HepG2 (cell line): ENCODE measurements at regions not wholly inside any gene's neighbourhood (a gene's known extent, or its start where the extent isn't known, plus 50 kb on each side); places are given as distances from the start of the nearest gene placed in this dataset.

ENCODE experiments used
- ATAC-seq: fragments of 200-7000 bp; cut with Tn5 transposase; 3 replicates; pipeline ENCODE4 v1.9.1; 2020; ENCODE audit warnings: mild to moderate bottlenecking, moderate library complexity
- BruUV-seq: library from RNA; stranded (reverse); fragments of 400-500 nt; replicated peaks from 2 replicates; lab custom pipeline; 2021; lab: Mats Ljungman, UMichigan
- CTCF ChIA-PET: fragments of 300-600 bp; formaldehyde crosslinking; extraction: SDS; loops from one replicate; lab custom pipeline; 2021; ENCODE audit warnings: low total read pairs, inconsistent platforms, low intra/inter-chr PET ratio; lab: Yijun Ruan, JAX
- POLR2A ChIA-PET: fragments of 350-600 bp; sonication (Branson Sonifier 250); formaldehyde crosslinking; loops from one replicate; lab custom pipeline; 2020; ENCODE audit warnings: antibody characterized with exemption, inconsistent platforms; lab: Yijun Ruan, JAX
- DNase-seq: peaks from one replicate; pipeline ENCODE4 v3.0.0-alpha.2; 2015; ENCODE audit warnings: low spot score
- FAIRE-seq: peaks from 3 replicates; lab custom pipeline; 2011; peaks lifted over from hg19 to GRCh38; lab: Jason Lieb, UNC
- H2AFZ ChIP-seq: one replicate; pipeline ENCODE4 v1.6.1; 2011; ENCODE audit warnings: low read length, inconsistent platforms
- H3K27ac ChIP-seq: fragments of 300-600 bp; 3 replicates; pipeline ENCODE4 v1.8.0; 2011; ENCODE audit warnings: mixed run types, mild to moderate bottlenecking, mixed read lengths, low read length, inconsistent platforms; ENCODE audit not compliant: insufficient read depth; ENCODE audit errors: extremely low read length
- H3K27me3 ChIP-seq, 2 experiments: fragments of 200-600 bp in 1 of 2; 2 replicates in 1 of 2; 3 replicates in 1 of 2; pipeline versions ENCODE4 v1.6.0 to v1.8.0; 2011; ENCODE audit warnings: low read length in 2 of 2, mild to moderate bottlenecking in 2 of 2, moderate library complexity in 2 of 2, inconsistent platforms in 1 of 2; ENCODE audit not compliant: insufficient read depth in 2 of 2, control insufficient read depth in 1 of 2
- H3K36me3 ChIP-seq, 2 experiments: fragments of 200-600 bp in 1 of 2; replicated peaks in 1 of 2; 2 replicates in 1 of 2; 3 replicates in 1 of 2; pipeline versions ENCODE4 v1.5.1 to v1.8.0; 2011; ENCODE audit warnings: low read length in 2 of 2, inconsistent platforms in 1 of 2; ENCODE audit not compliant: insufficient read depth in 2 of 2, control insufficient read depth in 1 of 2
- H3K4me1 ChIP-seq: 2 replicates; pipeline ENCODE4 v1.5.1; 2012; ENCODE audit warnings: low read length, inconsistent platforms; ENCODE audit not compliant: insufficient read depth
- H3K4me2 ChIP-seq: 2 replicates; pipeline ENCODE4 v1.6.0; 2011; ENCODE audit warnings: low read depth, low read length, inconsistent platforms
- H3K4me3 ChIP-seq, 3 experiments: fragments of 200-600 bp in 1 of 3; sonication (generic), shearing (Covaris generic) in 1 of 3; replicated peaks in 1 of 3; 2 replicates each; pipeline ENCODE4 v1.5.1; 2011 to 2016; ENCODE audit warnings: low read length in 3 of 3, inconsistent platforms in 2 of 3, low read depth in 2 of 3, mild to moderate bottlenecking in 2 of 3, control low read depth in 1 of 3, mixed read lengths in 1 of 3; ENCODE audit not compliant: insufficient read depth in 1 of 3
- H3K79me2 ChIP-seq: one replicate; pipeline ENCODE4 v1.6.1; 2011; ENCODE audit warnings: low read length, inconsistent platforms; ENCODE audit not compliant: insufficient read depth
- H3K9ac ChIP-seq: 2 replicates; pipeline ENCODE4 v1.6.0; 2011; ENCODE audit warnings: mild to moderate bottlenecking, low read depth, low read length, inconsistent platforms; ENCODE audit not compliant: insufficient read depth
- H3K9me3 ChIP-seq: 2 replicates; pipeline ENCODE4 v1.5.1; 2012; ENCODE audit warnings: mild to moderate bottlenecking, low read length
- H4K20me1 ChIP-seq: 2 replicates; pipeline ENCODE4 v1.6.0; 2011; ENCODE audit warnings: inconsistent platforms, mild to moderate bottlenecking, low read length, moderate library complexity; ENCODE audit not compliant: insufficient read depth
- CAMTA2 ChIP-seq: sonication (generic); formaldehyde crosslinking; IDR thresholded peaks from 2 replicates; pipeline ENCODE4 v1.4.0; 2020; ENCODE audit warnings: mild to moderate bottlenecking, missing genetic modification reagents, borderline replicate concordance
- U2AF1 ChIP-seq: fragments of 200-400 bp; formaldehyde crosslinking; optimal IDR thresholded peaks from 2 replicates; pipeline ENCODE3; 2017; ENCODE audit warnings: mild to moderate bottlenecking, low read depth, low read length
- ZFX ChIP-seq: sonication (generic); formaldehyde crosslinking; IDR thresholded peaks from 2 replicates; pipeline ENCODE4 v1.4.0; 2020; ENCODE audit warnings: mild to moderate bottlenecking, low read depth, missing genetic modification reagents, moderate library complexity
- ZMAT3 ChIP-seq: sonication (generic); formaldehyde crosslinking; conservative IDR thresholded peaks from 2 replicates; pipeline ENCODE4 v1.7.0; 2021; ENCODE audit warnings: missing genetic modification reagents
- ZNF354B ChIP-seq: sonication (generic); formaldehyde crosslinking; IDR thresholded peaks from 2 replicates; pipeline ENCODE4 v1.8.0; 2022; ENCODE audit warnings: mild to moderate bottlenecking, missing genetic modification reagents
- ZNF605 ChIP-seq: sonication (generic); formaldehyde crosslinking; IDR thresholded peaks from 2 replicates; pipeline ENCODE4 v1.8.0; 2022; ENCODE audit warnings: mild to moderate bottlenecking, missing genetic modification reagents
- ZNF660 ChIP-seq: sonication (generic); formaldehyde crosslinking; IDR thresholded peaks from 2 replicates; pipeline ENCODE4 v1.5.1; 2020; ENCODE audit warnings: mild to moderate bottlenecking, low read depth, missing genetic modification reagents, borderline replicate concordance
- ZNF850 ChIP-seq: sonication (generic); formaldehyde crosslinking; conservative IDR thresholded peaks from 2 replicates; pipeline ENCODE4 v1.9.0; 2021; ENCODE audit warnings: mild to moderate bottlenecking, missing genetic modification reagents
- WGBS: methylation state at CpG from one replicate; pipeline ENCODE4 v1.1.6; 2017; ENCODE audit warnings: low lambda C conversion rate; 5-methylcytosine and 5-hydroxymethylcytosine counted together
- in situ Hi-C: cut with HindIII; loops from 2 replicates; pipeline ENCODE4 v1.10.0; 2017; ENCODE audit warnings: low pct_unique_long_range_greater_than_20kb; ENCODE audit not compliant: extremely low pct_ligation_motif_present
- intact Hi-C: fragments of 100-400 bp; cut with micrococcal nuclease; formaldehyde crosslinking; loops from one replicate; pipeline ENCODE4 v1.10.0; 2022; ENCODE audit not compliant: unreplicated experiment
- TF ChIP-seq, protein P1 (sequence below), 2 experiments: fragments of 450-650 bp in 1 of 2; sonication (generic) in 1 of 2; formaldehyde crosslinking in 1 of 2; IDR thresholded peaks; 2 replicates each; pipeline versions ENCODE4 v1.6.1 to v1.8.0; 2016 to 2022; ENCODE audit warnings: antibody characterized with exemption in 1 of 2, mild to moderate bottlenecking in 1 of 2, missing genetic modification reagents in 1 of 2
- TF ChIP-seq, protein P2 (sequence below): sonication (generic); formaldehyde crosslinking; conservative IDR thresholded peaks from 2 replicates; pipeline ENCODE4 v1.8.0; 2022; ENCODE audit warnings: missing genetic modification reagents
- TF ChIP-seq, protein P3 (sequence below): IDR thresholded peaks from 2 replicates; pipeline ENCODE4 v1.6.1; 2012; ENCODE audit warnings: inconsistent platforms

DNA sequence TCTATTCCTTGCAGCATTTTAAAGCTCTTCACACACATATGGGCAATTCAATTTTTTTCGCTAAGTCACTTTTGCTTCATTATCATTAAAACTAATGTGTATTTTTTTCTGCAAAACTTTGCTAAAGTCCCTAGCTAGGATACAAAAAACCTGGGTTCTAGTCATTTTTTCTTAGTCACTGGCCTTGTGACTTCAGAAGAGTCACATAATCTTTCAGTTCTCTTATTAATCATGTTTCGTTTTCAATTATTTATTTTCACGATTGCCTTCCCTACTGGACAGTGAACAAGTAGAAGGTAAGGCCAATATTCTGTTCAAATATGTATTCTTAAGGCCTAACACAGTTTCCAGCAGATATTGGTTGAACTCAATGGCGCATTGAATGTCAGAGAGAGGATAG, 60.9 kb upstream of the CYRIA start (continued):
- TF ChIP-seq ZMAT3 (CRISPR knock-in tag) (no peak), ZNF850 (CRISPR knock-in tag) (no peak)

DNA sequence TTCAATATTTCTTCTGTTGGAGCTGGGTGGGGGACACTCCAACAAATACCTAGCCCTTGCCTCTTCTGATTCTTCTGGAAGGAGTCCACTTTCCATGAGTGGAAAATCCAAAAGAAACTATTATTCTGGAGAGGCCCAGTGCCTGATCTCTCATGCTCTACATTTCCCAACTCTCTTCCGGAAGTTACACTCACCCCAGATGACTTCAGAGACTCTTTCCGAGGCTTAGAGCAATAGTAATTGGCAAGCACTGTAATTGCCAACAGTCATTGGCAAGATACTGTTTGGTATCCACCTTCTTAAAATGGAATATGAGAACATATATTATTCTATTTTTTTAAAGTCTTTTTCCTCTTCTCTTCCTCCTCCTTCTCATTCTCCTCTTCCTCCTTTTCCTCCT, 60.5 kb upstream of the CYRIA start:
- Histone ChIP-seq H3K4me1 (no peaks in the 10 kb centered on the region), H3K36me3 (no peaks in the 10 kb centered on the region), H3K9ac (no peak overlapping the region), H3K27ac (no peak overlapping the region), H4K20me1 (no peaks in the 10 kb centered on the region), H3K4me2 (no peak overlapping the region), H3K4me3 (no peak overlapping the region), H3K9me3 (no peaks in the 10 kb centered on the region), H3K79me2 (no peaks in the 10 kb centered on the region), H2AFZ (no peak overlapping the region), H3K27me3 (no peaks in the 10 kb centered on the region)
- FAIRE-seq (no peak), DNase-seq (no peak), ATAC-seq (no peak)
- ChIA-PET CTCF (no interaction called here), POLR2A (no interaction called here)
- no peak for TF ChIP-seq U2AF1
- TF ChIP-seq ZNF605 (CRISPR knock-in tag): no peak
- TF ChIP-seq, protein P1, sequence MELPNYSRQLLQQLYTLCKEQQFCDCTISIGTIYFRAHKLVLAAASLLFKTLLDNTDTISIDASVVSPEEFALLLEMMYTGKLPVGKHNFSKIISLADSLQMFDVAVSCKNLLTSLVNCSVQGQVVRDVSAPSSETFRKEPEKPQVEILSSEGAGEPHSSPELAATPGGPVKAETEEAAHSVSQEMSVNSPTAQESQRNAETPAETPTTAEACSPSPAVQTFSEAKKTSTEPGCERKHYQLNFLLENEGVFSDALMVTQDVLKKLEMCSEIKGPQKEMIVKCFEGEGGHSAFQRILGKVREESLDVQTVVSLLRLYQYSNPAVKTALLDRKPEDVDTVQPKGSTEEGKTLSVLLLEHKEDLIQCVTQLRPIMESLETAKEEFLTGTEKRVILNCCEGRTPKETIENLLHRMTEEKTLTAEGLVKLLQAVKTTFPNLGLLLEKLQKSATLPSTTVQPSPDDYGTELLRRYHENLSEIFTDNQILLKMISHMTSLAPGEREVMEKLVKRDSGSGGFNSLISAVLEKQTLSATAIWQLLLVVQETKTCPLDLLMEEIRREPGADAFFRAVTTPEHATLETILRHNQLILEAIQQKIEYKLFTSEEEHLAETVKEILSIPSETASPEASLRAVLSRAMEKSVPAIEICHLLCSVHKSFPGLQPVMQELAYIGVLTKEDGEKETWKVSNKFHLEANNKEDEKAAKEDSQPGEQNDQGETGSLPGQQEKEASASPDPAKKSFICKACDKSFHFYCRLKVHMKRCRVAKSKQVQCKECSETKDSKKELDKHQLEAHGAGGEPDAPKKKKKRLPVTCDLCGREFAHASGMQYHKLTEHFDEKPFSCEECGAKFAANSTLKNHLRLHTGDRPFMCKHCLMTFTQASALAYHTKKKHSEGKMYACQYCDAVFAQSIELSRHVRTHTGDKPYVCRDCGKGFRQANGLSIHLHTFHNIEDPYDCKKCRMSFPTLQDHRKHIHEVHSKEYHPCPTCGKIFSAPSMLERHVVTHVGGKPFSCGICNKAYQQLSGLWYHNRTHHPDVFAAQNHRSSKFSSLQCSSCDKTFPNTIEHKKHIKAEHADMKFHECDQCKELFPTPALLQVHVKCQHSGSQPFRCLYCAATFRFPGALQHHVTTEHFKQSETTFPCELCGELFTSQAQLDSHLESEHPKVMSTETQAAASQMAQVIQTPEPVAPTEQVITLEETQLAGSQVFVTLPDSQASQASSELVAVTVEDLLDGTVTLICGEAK (IDR thresholded peaks at IDR 0.05): no peak
- TF ChIP-seq, protein P1 (CRISPR knock-in tag; IDR thresholded peaks at IDR 0.05): no peak
- TF ChIP-seq ZFX (CRISPR knock-in tag): no peak
- TF ChIP-seq, protein P2, sequence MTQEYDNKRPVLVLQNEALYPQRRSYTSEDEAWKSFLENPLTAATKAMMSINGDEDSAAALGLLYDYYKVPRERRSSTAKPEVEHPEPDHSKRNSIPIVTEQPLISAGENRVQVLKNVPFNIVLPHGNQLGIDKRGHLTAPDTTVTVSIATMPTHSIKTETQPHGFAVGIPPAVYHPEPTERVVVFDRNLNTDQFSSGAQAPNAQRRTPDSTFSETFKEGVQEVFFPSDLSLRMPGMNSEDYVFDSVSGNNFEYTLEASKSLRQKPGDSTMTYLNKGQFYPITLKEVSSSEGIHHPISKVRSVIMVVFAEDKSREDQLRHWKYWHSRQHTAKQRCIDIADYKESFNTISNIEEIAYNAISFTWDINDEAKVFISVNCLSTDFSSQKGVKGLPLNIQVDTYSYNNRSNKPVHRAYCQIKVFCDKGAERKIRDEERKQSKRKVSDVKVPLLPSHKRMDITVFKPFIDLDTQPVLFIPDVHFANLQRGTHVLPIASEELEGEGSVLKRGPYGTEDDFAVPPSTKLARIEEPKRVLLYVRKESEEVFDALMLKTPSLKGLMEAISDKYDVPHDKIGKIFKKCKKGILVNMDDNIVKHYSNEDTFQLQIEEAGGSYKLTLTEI (CRISPR knock-in tag): no peak
- no peak for TF ChIP-seq ZNF660 (CRISPR knock-in tag)
- TF ChIP-seq CAMTA2 (CRISPR knock-in tag): no peak
- TF ChIP-seq ZNF354B (CRISPR knock-in tag): no peak
- TF ChIP-seq, protein P3, sequence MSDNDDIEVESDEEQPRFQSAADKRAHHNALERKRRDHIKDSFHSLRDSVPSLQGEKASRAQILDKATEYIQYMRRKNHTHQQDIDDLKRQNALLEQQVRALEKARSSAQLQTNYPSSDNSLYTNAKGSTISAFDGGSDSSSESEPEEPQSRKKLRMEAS: no peak
- in situ Hi-C loops (no loop called here), intact Hi-C loops (no loop called here)
- BruUV-seq: no TSS peak
- 19% methylated on average over 2 of the region's 2 CpGs for WGBS
